ENCODE measurements at regions not wholly inside any gene's neighbourhood (a gene's known extent, or its start where the extent isn't known, plus 50 kb on each side); places are given as distances from the start of the nearest gene placed in this dataset.

DNA sequence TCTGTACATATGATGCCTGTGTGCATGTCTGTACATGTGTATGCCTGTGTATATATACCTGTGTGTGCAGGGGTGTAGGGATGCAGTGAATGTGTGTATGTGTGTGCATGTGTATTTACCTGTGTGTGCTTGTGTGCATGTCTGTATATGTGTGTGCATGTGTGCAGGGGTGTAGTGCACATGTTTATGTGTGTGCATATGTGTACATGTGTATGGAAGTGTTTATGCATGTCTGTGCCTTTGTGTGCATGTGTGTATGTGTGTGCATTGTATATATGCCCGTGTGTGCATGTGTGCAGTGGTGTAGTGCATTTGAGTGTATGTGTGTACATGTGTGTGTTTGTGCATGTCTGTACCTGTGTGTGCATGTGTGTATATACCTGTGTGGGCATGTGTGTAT is 51.0 kb upstream of the TMEM18 start:
- TF ChIP-seq, protein P1, sequence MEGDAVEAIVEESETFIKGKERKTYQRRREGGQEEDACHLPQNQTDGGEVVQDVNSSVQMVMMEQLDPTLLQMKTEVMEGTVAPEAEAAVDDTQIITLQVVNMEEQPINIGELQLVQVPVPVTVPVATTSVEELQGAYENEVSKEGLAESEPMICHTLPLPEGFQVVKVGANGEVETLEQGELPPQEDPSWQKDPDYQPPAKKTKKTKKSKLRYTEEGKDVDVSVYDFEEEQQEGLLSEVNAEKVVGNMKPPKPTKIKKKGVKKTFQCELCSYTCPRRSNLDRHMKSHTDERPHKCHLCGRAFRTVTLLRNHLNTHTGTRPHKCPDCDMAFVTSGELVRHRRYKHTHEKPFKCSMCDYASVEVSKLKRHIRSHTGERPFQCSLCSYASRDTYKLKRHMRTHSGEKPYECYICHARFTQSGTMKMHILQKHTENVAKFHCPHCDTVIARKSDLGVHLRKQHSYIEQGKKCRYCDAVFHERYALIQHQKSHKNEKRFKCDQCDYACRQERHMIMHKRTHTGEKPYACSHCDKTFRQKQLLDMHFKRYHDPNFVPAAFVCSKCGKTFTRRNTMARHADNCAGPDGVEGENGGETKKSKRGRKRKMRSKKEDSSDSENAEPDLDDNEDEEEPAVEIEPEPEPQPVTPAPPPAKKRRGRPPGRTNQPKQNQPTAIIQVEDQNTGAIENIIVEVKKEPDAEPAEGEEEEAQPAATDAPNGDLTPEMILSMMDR (IDR thresholded peaks at IDR 0.05) = no peak
- no peak for TF ChIP-seq ZFX (IDR thresholded peaks at IDR 0.05; ENCODE audit: borderline replicate concordance)

Data from 22Rv1 (cell line).